ENCODE measurements at regions not wholly inside any gene's neighbourhood (a gene's known extent, or its start where the extent isn't known, plus 50 kb on each side); places are given as distances from the start of the nearest gene placed in this dataset.

- H3K9ac ChIP-seq, result no peak overlapping the region
- no peaks in the 10 kb centered on the region for H3K9me3 ChIP-seq
- no peak overlapping the region for H3K4me2 ChIP-seq
- H3K36me3 ChIP-seq (replicated peaks in 1 of 2; ENCODE audit: control insufficient read depth in 1 of 2, insufficient read depth in 2 of 2, low read length in 1 of 2), result no peaks in the 10 kb centered on the region
- DNase-seq, result no peak
- H4K20me1 ChIP-seq (ENCODE audit: insufficient read depth), result no peaks in the 10 kb centered on the region
- ChIA-PET CTCF (no interaction called here), POLR2A (no interaction called here)
- TF ChIP-seq SIN3A (IDR thresholded peaks at IDR 0.05; ENCODE audit: borderline replicate concordance, low read depth, low read length), result no peak
- no peak for TF ChIP-seq RXRA (IDR thresholded peaks at IDR 0.05; ENCODE audit: borderline replicate concordance, low read depth)
- TF ChIP-seq USF1 (IDR thresholded peaks at IDR 0.05; ENCODE audit: borderline replicate concordance, low read depth), result no peak
- no peak for TF ChIP-seq IRF3 (IDR thresholded peaks at IDR 0.05; ENCODE audit: low read depth, low read length)
- no peak for TF ChIP-seq EP300 (IDR thresholded peaks at IDR 0.05; ENCODE audit: borderline replicate concordance in 1 of 2, low read depth in 1 of 2, low read length in 1 of 2)
- TF ChIP-seq ELF1 (IDR thresholded peaks at IDR 0.05), result no peak
- no peak for TF ChIP-seq CHD2 (IDR thresholded peaks at IDR 0.05; ENCODE audit: low read length, partially characterized antibody)
- TF ChIP-seq GATA2 (CRISPR knock-in tag; IDR thresholded peaks at IDR 0.05), result no peak
- no peak for TF ChIP-seq CTCF (IDR thresholded peaks at IDR 0.05)
- no peak for TF ChIP-seq MAX (IDR thresholded peaks at IDR 0.05; ENCODE audit: low read depth)
- TF ChIP-seq TAF1 (IDR thresholded peaks at IDR 0.05; ENCODE audit: borderline replicate concordance, low read depth, low read length), result no peak
- TF ChIP-seq POLR2AphosphoS5 (IDR thresholded peaks at IDR 0.05; ENCODE audit: low read depth, low read length), result no peak
- TF ChIP-seq REST (IDR thresholded peaks at IDR 0.05; ENCODE audit: low read depth, low read length), result no peak
- TF ChIP-seq JUND (IDR thresholded peaks at IDR 0.05), result no peak
- TF ChIP-seq SMC3 (IDR thresholded peaks at IDR 0.05; ENCODE audit: low read depth, low read length), result no peak
- no peak for TF ChIP-seq TEAD4 (IDR thresholded peaks at IDR 0.05; ENCODE audit: borderline replicate concordance, insufficient read depth)
- TF ChIP-seq MXI1 (IDR thresholded peaks at IDR 0.05; ENCODE audit: low read depth, low read length), result no peak
- TF ChIP-seq TCF12 (IDR thresholded peaks at IDR 0.05), result no peak
- no peak for TF ChIP-seq NFIC (IDR thresholded peaks at IDR 0.05; ENCODE audit: borderline replicate concordance)
- no peaks in the 10 kb centered on the region for H3K4me1 ChIP-seq (ENCODE audit: control insufficient read depth in 1 of 2, insufficient read depth in 2 of 2, low read depth in 1 of 2, low read length in 1 of 2)
- no peak overlapping the region for H3K27ac ChIP-seq (ENCODE audit: low read depth in 2 of 2, low read length in 1 of 2)
- H2AFZ ChIP-seq (ENCODE audit: low read depth), result no peak overlapping the region
- H3K27me3 ChIP-seq (ENCODE audit: insufficient read depth), result no peaks in the 10 kb centered on the region
- no peak overlapping the region for H3K4me3 ChIP-seq (ENCODE audit: low read depth in 2 of 2, low read length in 1 of 2)
- H3K79me2 ChIP-seq (ENCODE audit: insufficient read depth), result no peaks in the 10 kb centered on the region
- no peaks in the 10 kb centered on the region for H3F3A ChIP-seq (replicated peaks; ENCODE audit: insufficient read depth)
- 31% methylated on average over 3 of the region's 3 CpGs for WGBS (ENCODE audit: low lambda C conversion rate)
- H3K9me2 ChIP-seq, result no peaks in the 10 kb centered on the region
Observed at GRCh38 chr4:120440730-120441129, 374.1 kb upstream of the MAD2L1 start.
